HepG2 (cell line): ENCODE measurements at regions not wholly inside any gene's neighbourhood (a gene's known extent, or its start where the extent isn't known, plus 50 kb on each side); places are given as distances from the start of the nearest gene placed in this dataset.

Experiments used
- ATAC-seq: fragments of 200-7000 bp; cut with Tn5 transposase; 3 replicates; pipeline ENCODE4 v1.9.1; 2020; ENCODE audit warnings: mild to moderate bottlenecking, moderate library complexity
- BruUV-seq: library from RNA; stranded (reverse); fragments of 400-500 nt; replicated peaks from 2 replicates; lab custom pipeline; 2021; lab: Mats Ljungman, UMichigan
- CTCF ChIA-PET: fragments of 300-600 bp; formaldehyde crosslinking; extraction: SDS; loops from one replicate; lab custom pipeline; 2021; ENCODE audit warnings: low total read pairs, inconsistent platforms, low intra/inter-chr PET ratio; lab: Yijun Ruan, JAX
- POLR2A ChIA-PET: fragments of 350-600 bp; sonication (Branson Sonifier 250); formaldehyde crosslinking; loops from one replicate; lab custom pipeline; 2020; ENCODE audit warnings: antibody characterized with exemption, inconsistent platforms; lab: Yijun Ruan, JAX
- DNase-seq: peaks from one replicate; pipeline ENCODE4 v3.0.0-alpha.2; 2015; ENCODE audit warnings: low spot score
- FAIRE-seq: peaks from 3 replicates; lab custom pipeline; 2011; peaks lifted over from hg19 to GRCh38; lab: Jason Lieb, UNC
- H2AFZ ChIP-seq: one replicate; pipeline ENCODE4 v1.6.1; 2011; ENCODE audit warnings: low read length, inconsistent platforms
- H3K27ac ChIP-seq: fragments of 300-600 bp; 3 replicates; pipeline ENCODE4 v1.8.0; 2011; ENCODE audit warnings: mixed run types, mild to moderate bottlenecking, mixed read lengths, low read length, inconsistent platforms; ENCODE audit not compliant: insufficient read depth; ENCODE audit errors: extremely low read length
- H3K27me3 ChIP-seq, 2 experiments: fragments of 200-600 bp in 1 of 2; 2 replicates in 1 of 2; 3 replicates in 1 of 2; pipeline versions ENCODE4 v1.6.0 to v1.8.0; 2011; ENCODE audit warnings: low read length in 2 of 2, mild to moderate bottlenecking in 2 of 2, moderate library complexity in 2 of 2, inconsistent platforms in 1 of 2; ENCODE audit not compliant: insufficient read depth in 2 of 2, control insufficient read depth in 1 of 2
- H3K36me3 ChIP-seq, 2 experiments: fragments of 200-600 bp in 1 of 2; replicated peaks in 1 of 2; 2 replicates in 1 of 2; 3 replicates in 1 of 2; pipeline versions ENCODE4 v1.5.1 to v1.8.0; 2011; ENCODE audit warnings: low read length in 2 of 2, inconsistent platforms in 1 of 2; ENCODE audit not compliant: insufficient read depth in 2 of 2, control insufficient read depth in 1 of 2
- H3K4me1 ChIP-seq: 2 replicates; pipeline ENCODE4 v1.5.1; 2012; ENCODE audit warnings: low read length, inconsistent platforms; ENCODE audit not compliant: insufficient read depth
- H3K4me2 ChIP-seq: 2 replicates; pipeline ENCODE4 v1.6.0; 2011; ENCODE audit warnings: low read depth, low read length, inconsistent platforms
- H3K4me3 ChIP-seq, 3 experiments: fragments of 200-600 bp in 1 of 3; sonication (generic), shearing (Covaris generic) in 1 of 3; replicated peaks in 1 of 3; 2 replicates each; pipeline ENCODE4 v1.5.1; 2011 to 2016; ENCODE audit warnings: low read length in 3 of 3, inconsistent platforms in 2 of 3, low read depth in 2 of 3, mild to moderate bottlenecking in 2 of 3, control low read depth in 1 of 3, mixed read lengths in 1 of 3; ENCODE audit not compliant: insufficient read depth in 1 of 3
- H3K79me2 ChIP-seq: one replicate; pipeline ENCODE4 v1.6.1; 2011; ENCODE audit warnings: low read length, inconsistent platforms; ENCODE audit not compliant: insufficient read depth
- H3K9ac ChIP-seq: 2 replicates; pipeline ENCODE4 v1.6.0; 2011; ENCODE audit warnings: mild to moderate bottlenecking, low read depth, low read length, inconsistent platforms; ENCODE audit not compliant: insufficient read depth
- H3K9me3 ChIP-seq: 2 replicates; pipeline ENCODE4 v1.5.1; 2012; ENCODE audit warnings: mild to moderate bottlenecking, low read length
- H4K20me1 ChIP-seq: 2 replicates; pipeline ENCODE4 v1.6.0; 2011; ENCODE audit warnings: inconsistent platforms, mild to moderate bottlenecking, low read length, moderate library complexity; ENCODE audit not compliant: insufficient read depth
- CSRNP1 ChIP-seq: sonication (generic); formaldehyde crosslinking; IDR thresholded peaks from 2 replicates; pipeline ENCODE4 v1.8.1; 2023; ENCODE audit warnings: mild to moderate bottlenecking, missing genetic modification reagents
- HOXA9 ChIP-seq: sonication (generic); formaldehyde crosslinking; IDR thresholded peaks from 2 replicates; pipeline ENCODE4 v1.8.1; 2022; ENCODE audit warnings: missing genetic modification reagents, mild to moderate bottlenecking, moderate library complexity, borderline replicate concordance
- KMT2B ChIP-seq: IDR thresholded peaks from 2 replicates; pipeline ENCODE4 v1.6.1; 2016; ENCODE audit warnings: missing genetic modification reagents, missing compliant biosample characterization
- RBFOX2 ChIP-seq: fragments of 200-400 bp; formaldehyde crosslinking; IDR thresholded peaks from 2 replicates; pipeline ENCODE4 v1.6.1; 2017; ENCODE audit warnings: low read depth, mild to moderate bottlenecking, low read length
- ZBTB8A ChIP-seq: sonication (generic); formaldehyde crosslinking; IDR thresholded peaks from 2 replicates; pipeline ENCODE4 v1.4.0; 2020; ENCODE audit warnings: mild to moderate bottlenecking, low read depth, missing genetic modification reagents, borderline replicate concordance
- ZNF160 ChIP-seq: sonication (generic); formaldehyde crosslinking; IDR thresholded peaks from 2 replicates; pipeline ENCODE4 v1.8.0; 2022; ENCODE audit warnings: mild to moderate bottlenecking, inconsistent platforms, missing genetic modification reagents
- ZNF468 ChIP-seq: sonication (generic); formaldehyde crosslinking; IDR thresholded peaks from 2 replicates; pipeline ENCODE4 v1.8.0; 2022; ENCODE audit warnings: mild to moderate bottlenecking, moderate library complexity, missing genetic modification reagents
- ZNF484 ChIP-seq: sonication (generic); formaldehyde crosslinking; IDR thresholded peaks from 2 replicates; pipeline ENCODE4 v1.5.1; 2020; ENCODE audit warnings: mild to moderate bottlenecking, low read depth, missing genetic modification reagents, borderline replicate concordance
- ZNF547 ChIP-seq: sonication (generic); formaldehyde crosslinking; IDR thresholded peaks from 2 replicates; pipeline ENCODE4 v1.5.1; 2020; ENCODE audit warnings: mild to moderate bottlenecking, missing genetic modification reagents
- ZNF788 ChIP-seq: sonication (generic); formaldehyde crosslinking; IDR thresholded peaks from 2 replicates; pipeline ENCODE4 v1.5.0; 2020; ENCODE audit warnings: mild to moderate bottlenecking, missing genetic modification reagents, borderline replicate concordance
- WGBS: methylation state at CpG from one replicate; pipeline ENCODE4 v1.1.6; 2017; ENCODE audit warnings: low lambda C conversion rate; 5-methylcytosine and 5-hydroxymethylcytosine counted together
- in situ Hi-C: cut with HindIII; loops from 2 replicates; pipeline ENCODE4 v1.10.0; 2017; ENCODE audit warnings: low pct_unique_long_range_greater_than_20kb; ENCODE audit not compliant: extremely low pct_ligation_motif_present
- intact Hi-C: fragments of 100-400 bp; cut with micrococcal nuclease; formaldehyde crosslinking; loops from one replicate; pipeline ENCODE4 v1.10.0; 2022; ENCODE audit not compliant: unreplicated experiment
- TF ChIP-seq, protein P1 (sequence below): sonication (generic); formaldehyde crosslinking; IDR thresholded peaks from 2 replicates; pipeline ENCODE4 v1.8.1; 2022; ENCODE audit warnings: mild to moderate bottlenecking, missing genetic modification reagents
- TF ChIP-seq, protein P2 (sequence below): sonication (generic); formaldehyde crosslinking; IDR thresholded peaks from 2 replicates; pipeline ENCODE4 v1.5.0; 2020; ENCODE audit warnings: missing genetic modification reagents, mild to moderate bottlenecking, borderline replicate concordance
- TF ChIP-seq, protein P3 (sequence below): sonication (generic); formaldehyde crosslinking; IDR thresholded peaks from 2 replicates; pipeline ENCODE4 v1.4.0; 2020; ENCODE audit warnings: missing genetic modification reagents, borderline replicate concordance

DNA sequence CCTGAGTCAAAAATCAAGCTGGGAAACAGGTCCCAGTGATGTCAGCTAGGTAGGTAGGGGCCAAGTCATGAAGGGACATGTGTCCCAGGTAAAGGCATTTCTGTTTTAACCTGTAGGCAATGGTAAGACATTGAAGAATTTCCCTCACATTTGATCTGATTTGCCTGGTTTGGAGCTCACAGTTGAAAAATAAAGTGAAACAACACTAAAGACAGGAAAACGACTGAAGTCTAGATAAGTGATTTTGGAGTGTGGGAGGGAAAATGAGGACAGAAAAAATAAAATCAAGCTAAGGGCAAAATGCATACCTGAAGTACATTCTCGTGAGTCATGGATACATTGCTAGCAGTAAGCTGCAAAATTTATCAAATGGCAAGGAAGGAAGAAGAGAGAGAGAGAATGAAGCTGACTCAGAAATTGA is 169.9 kb downstream of the SKIDA1 start:
- Histone ChIP-seq H3K27me3 (no peaks in the 10 kb centered on the region; a peak in 1 of 5 replicates), H3K79me2 (no peaks in the 10 kb centered on the region), H3K36me3 (no peaks in the 10 kb centered on the region), H3K9ac (no peak overlapping the region), H3K27ac (no peak overlapping the region), H3K9me3 (no peaks in the 10 kb centered on the region), H3K4me1 (no peaks in the 10 kb centered on the region), H3K4me2 (no peak overlapping the region), H2AFZ (no peak overlapping the region), H4K20me1 (no peaks in the 10 kb centered on the region), H3K4me3 (no peak overlapping the region)
- 2% methylated on average over 2 of the region's 2 CpGs for WGBS
- BruUV-seq: no TSS peak
- intact Hi-C loops (no loop called here), in situ Hi-C loops (no loop called here)
- no peak for ATAC-seq
- no peak for DNase-seq
- TF ChIP-seq, protein P1, sequence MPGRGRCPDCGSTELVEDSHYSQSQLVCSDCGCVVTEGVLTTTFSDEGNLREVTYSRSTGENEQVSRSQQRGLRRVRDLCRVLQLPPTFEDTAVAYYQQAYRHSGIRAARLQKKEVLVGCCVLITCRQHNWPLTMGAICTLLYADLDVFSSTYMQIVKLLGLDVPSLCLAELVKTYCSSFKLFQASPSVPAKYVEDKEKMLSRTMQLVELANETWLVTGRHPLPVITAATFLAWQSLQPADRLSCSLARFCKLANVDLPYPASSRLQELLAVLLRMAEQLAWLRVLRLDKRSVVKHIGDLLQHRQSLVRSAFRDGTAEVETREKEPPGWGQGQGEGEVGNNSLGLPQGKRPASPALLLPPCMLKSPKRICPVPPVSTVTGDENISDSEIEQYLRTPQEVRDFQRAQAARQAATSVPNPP (CRISPR knock-in tag): no peak
- ChIA-PET CTCF (no interaction called here), POLR2A (no interaction called here)
- FAIRE-seq: no peak

GRCh38 chr10:21352886-21353285 is 172.6 kb downstream of the SKIDA1 start:
- TF ChIP-seq, protein P2, sequence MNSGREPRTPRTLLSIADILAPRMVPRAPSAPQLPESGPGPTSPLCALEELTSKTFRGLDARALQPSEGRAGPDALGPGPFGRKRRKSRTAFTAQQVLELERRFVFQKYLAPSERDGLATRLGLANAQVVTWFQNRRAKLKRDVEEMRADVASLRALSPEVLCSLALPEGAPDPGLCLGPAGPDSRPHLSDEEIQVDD (CRISPR knock-in tag): no peak
- TF ChIP-seq ZNF484 (CRISPR knock-in tag) (no peak), KMT2B (no peak), ZNF468 (CRISPR knock-in tag) (no peak), ZNF788 (CRISPR knock-in tag) (no peak), ZBTB8A (CRISPR knock-in tag) (no peak), CSRNP1 (CRISPR knock-in tag) (no peak), ZNF547 (CRISPR knock-in tag) (no peak), HOXA9 (CRISPR knock-in tag) (no peak), RBFOX2 (no peak), ZNF160 (no peak)
- TF ChIP-seq, protein P3, sequence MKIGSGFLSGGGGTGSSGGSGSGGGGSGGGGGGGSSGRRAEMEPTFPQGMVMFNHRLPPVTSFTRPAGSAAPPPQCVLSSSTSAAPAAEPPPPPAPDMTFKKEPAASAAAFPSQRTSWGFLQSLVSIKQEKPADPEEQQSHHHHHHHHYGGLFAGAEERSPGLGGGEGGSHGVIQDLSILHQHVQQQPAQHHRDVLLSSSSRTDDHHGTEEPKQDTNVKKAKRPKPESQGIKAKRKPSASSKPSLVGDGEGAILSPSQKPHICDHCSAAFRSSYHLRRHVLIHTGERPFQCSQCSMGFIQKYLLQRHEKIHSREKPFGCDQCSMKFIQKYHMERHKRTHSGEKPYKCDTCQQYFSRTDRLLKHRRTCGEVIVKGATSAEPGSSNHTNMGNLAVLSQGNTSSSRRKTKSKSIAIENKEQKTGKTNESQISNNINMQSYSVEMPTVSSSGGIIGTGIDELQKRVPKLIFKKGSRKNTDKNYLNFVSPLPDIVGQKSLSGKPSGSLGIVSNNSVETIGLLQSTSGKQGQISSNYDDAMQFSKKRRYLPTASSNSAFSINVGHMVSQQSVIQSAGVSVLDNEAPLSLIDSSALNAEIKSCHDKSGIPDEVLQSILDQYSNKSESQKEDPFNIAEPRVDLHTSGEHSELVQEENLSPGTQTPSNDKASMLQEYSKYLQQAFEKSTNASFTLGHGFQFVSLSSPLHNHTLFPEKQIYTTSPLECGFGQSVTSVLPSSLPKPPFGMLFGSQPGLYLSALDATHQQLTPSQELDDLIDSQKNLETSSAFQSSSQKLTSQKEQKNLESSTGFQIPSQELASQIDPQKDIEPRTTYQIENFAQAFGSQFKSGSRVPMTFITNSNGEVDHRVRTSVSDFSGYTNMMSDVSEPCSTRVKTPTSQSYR: no peak
- BruUV-seq: no TSS peak
- Histone ChIP-seq H3K4me1 (no peaks in the 10 kb centered on the region), H3K4me3 (no peak overlapping the region), H3K36me3 (no peaks in the 10 kb centered on the region), H3K9me3 (no peaks in the 10 kb centered on the region), H3K79me2 (no peaks in the 10 kb centered on the region), H4K20me1 (no peaks in the 10 kb centered on the region), H3K27me3 (peaks cover 0 to 4% of the 10 kb centered on the region in 2 experiments; a peak in 1 of 5 replicates), H2AFZ (no peak overlapping the region), H3K9ac (no peak overlapping the region), H3K4me2 (no peak overlapping the region), H3K27ac (no peak overlapping the region)
- WGBS: 10% methylated on average over 1 of the region's 1 CpG
- in situ Hi-C loops: no loop called here
- no peak for ATAC-seq
- intact Hi-C loops: no loop called here
- CTCF ChIA-PET: no interaction called here
- DNase-seq: no peak
- no peak for FAIRE-seq
- POLR2A ChIA-PET: no interaction called here
